HEK293 (cell line): ENCODE measurements at regions not wholly inside any gene's neighbourhood (a gene's known extent, or its start where the extent isn't known, plus 50 kb on each side); places are given as distances from the start of the nearest gene placed in this dataset.

ENCODE experiments used
- CTCF ChIP-seq: fragments of 450-650 bp; formaldehyde crosslinking; IDR thresholded peaks from 2 replicates; pipeline ENCODE4 v1.5.1; 2016; ENCODE audit warnings: missing biosample characterization, missing genetic modification characterization
- YY1 ChIP-seq: fragments of 450-650 bp; formaldehyde crosslinking; IDR thresholded peaks from 2 replicates; pipeline ENCODE4 v1.5.1; 2018; ENCODE audit warnings: missing biosample characterization, missing genetic modification characterization
- ZNF121 ChIP-seq: fragments of 450-650 bp; formaldehyde crosslinking; IDR thresholded peaks from 2 replicates; pipeline ENCODE4 v1.5.1; 2016; ENCODE audit warnings: missing biosample characterization, missing genetic modification characterization

GRCh38 chr6:90442366-90442765 lies 144.5 kb downstream of the MAP3K7 start:
- TF ChIP-seq CTCF, result no peak
- TF ChIP-seq ZNF121, result no peak
- TF ChIP-seq YY1 (tag by site-specific recombination), result no peak
